ENCODE measurements at regions not wholly inside any gene's neighbourhood (a gene's known extent, or its start where the extent isn't known, plus 50 kb on each side); places are given as distances from the start of the nearest gene placed in this dataset.
A peak's percentile ranks its signal among the peaks of the same experiment; 100 is the strongest.
"Not testable (repeated sequence)": the region's sequence is repeated elsewhere in the genome, so short reads cannot be mapped to it uniquely, and the experiment has no call there.

- no peak for DNase-seq
Observed at GRCh38 chr2:131754929-131755720, 227.4 kb downstream of the CCDC74A start.

GRCh38 chr2:131756141-131756907, 228.6 kb downstream of the CCDC74A start:
- no peak for DNase-seq

- DNase-seq: not testable (repeated sequence)
Observed at GRCh38 chr2:131758941-131759340, 231.3 kb downstream of the CCDC74A start.

GRCh38 chr2:131774955-131775555, 247.4 kb downstream of the CCDC74A start:
- not testable (repeated sequence) for DNase-seq

GRCh38 chr2:131775903-131776506, 248.3 kb downstream of the CCDC74A start:
- DNase-seq: not testable (repeated sequence)

- DNase-seq: not testable (repeated sequence)
Observed at GRCh38 chr2:131780446-131780845, 252.8 kb downstream of the CCDC74A start.

- peak; percentile 45 for DNase-seq
Observed at GRCh38 chr2:131801210-131801744, 273.6 kb downstream of the CCDC74A start.

GRCh38 chr2:131801745-131802350, 274.2 kb downstream of the CCDC74A start:
- peak; percentile 79 for DNase-seq

- peak; percentile 51 for DNase-seq
Observed at GRCh38 chr2:131802351-131802836, 274.7 kb downstream of the CCDC74A start.

GRCh38 chr2:131803237-131803636, 275.5 kb downstream of the CCDC74A start:
- not testable (repeated sequence) for DNase-seq

GRCh38 chr2:131812605-131813004, 284.9 kb downstream of the CCDC74A start:
- not testable (repeated sequence) for DNase-seq

GRCh38 chr2:131813378-131813777, 285.7 kb downstream of the CCDC74A start:
- DNase-seq: not testable (repeated sequence)

- DNase-seq: not testable (repeated sequence)
Observed at GRCh38 chr2:131818267-131818973, 290.7 kb downstream of the CCDC74A start.

- DNase-seq: not testable (repeated sequence)
Observed at GRCh38 chr2:131822237-131822721, 294.6 kb downstream of the CCDC74A start.

- not testable (repeated sequence) for DNase-seq
Observed at GRCh38 chr2:131823058-131823457, 295.4 kb downstream of the CCDC74A start.

GRCh38 chr2:131824986-131825385, 297.3 kb downstream of the CCDC74A start:
- not testable (repeated sequence) for DNase-seq

- DNase-seq: no peak
Observed at GRCh38 chr2:131827481-131828163, 299.9 kb downstream of the CCDC74A start.

GRCh38 chr2:131828164-131828561, 300.5 kb downstream of the CCDC74A start:
- DNase-seq: no peak

- DNase-seq: not testable (repeated sequence)
Observed at GRCh38 chr2:131828633-131829455, 301.2 kb downstream of the CCDC74A start.
